Bronchial epithelial cell (primary cell): ENCODE measurements at regions not wholly inside any gene's neighbourhood (a gene's known extent, or its start where the extent isn't known, plus 50 kb on each side); places are given as distances from the start of the nearest gene placed in this dataset.
A peak's percentile ranks its signal among the peaks of the same experiment; 100 is the strongest.
"Not testable (repeated sequence)": the region's sequence is repeated elsewhere in the genome, so short reads cannot be mapped to it uniquely, and the experiment has no call there.

Source experiments
- DNase-seq: peaks from one replicate; pipeline ENCODE4 v3.0.0-alpha.2; 2010; ENCODE audit warnings: low read depth
- FAIRE-seq: peaks from 2 replicates; lab custom pipeline; 2011; peaks lifted over from hg19 to GRCh38; lab: Jason Lieb, UNC
- H3K27me3 ChIP-seq: 2 replicates; pipeline ENCODE4 v1.5.1; 2011; ENCODE audit warnings: low read length; ENCODE audit not compliant: control insufficient read depth, insufficient read depth
- H3K36me3 ChIP-seq: 2 replicates; pipeline ENCODE4 v1.5.1; 2011; ENCODE audit warnings: low read length; ENCODE audit not compliant: control insufficient read depth, insufficient read depth
- H3K4me3 ChIP-seq: 2 replicates; pipeline ENCODE4 v1.5.1; 2011; ENCODE audit warnings: mild to moderate bottlenecking, low read depth, low read length, control low read depth
- TF ChIP-seq, protein P1 (sequence below): IDR thresholded peaks from 2 replicates; pipeline ENCODE4 v1.5.1; 2011; ENCODE audit warnings: mild to moderate bottlenecking, moderate library complexity, low read length, control low read depth, inconsistent platforms; ENCODE audit not compliant: insufficient read depth, severe bottlenecking

DNA sequence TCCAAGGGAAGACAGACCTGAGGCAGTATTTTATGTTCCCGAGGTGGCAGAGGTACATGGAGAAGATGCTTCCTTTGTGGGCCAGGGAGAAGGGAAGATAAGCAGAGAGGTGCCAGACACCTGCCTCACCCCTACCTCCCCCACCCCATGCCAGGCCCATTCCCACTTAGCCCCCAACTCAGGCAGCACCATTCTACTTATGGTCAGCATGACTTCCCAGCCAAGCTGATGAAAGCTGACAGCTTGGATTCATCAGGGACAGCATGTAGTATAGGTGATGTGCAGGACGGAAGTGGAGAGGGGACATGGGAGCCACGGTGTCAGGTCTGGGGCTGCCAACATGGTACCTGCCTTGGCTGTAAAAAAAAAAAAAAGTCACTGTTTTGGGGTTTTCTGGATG is 57.5 kb upstream of the CSPG4 start:
- Histone ChIP-seq H3K36me3 (no peaks in the 10 kb centered on the region), H3K4me3 (no peak overlapping the region), H3K27me3 (no peaks in the 10 kb centered on the region)
- DNase-seq (no peak), FAIRE-seq (no peak)
- TF ChIP-seq, protein P1, sequence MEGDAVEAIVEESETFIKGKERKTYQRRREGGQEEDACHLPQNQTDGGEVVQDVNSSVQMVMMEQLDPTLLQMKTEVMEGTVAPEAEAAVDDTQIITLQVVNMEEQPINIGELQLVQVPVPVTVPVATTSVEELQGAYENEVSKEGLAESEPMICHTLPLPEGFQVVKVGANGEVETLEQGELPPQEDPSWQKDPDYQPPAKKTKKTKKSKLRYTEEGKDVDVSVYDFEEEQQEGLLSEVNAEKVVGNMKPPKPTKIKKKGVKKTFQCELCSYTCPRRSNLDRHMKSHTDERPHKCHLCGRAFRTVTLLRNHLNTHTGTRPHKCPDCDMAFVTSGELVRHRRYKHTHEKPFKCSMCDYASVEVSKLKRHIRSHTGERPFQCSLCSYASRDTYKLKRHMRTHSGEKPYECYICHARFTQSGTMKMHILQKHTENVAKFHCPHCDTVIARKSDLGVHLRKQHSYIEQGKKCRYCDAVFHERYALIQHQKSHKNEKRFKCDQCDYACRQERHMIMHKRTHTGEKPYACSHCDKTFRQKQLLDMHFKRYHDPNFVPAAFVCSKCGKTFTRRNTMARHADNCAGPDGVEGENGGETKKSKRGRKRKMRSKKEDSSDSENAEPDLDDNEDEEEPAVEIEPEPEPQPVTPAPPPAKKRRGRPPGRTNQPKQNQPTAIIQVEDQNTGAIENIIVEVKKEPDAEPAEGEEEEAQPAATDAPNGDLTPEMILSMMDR: no peak

- not testable (repeated sequence) for H3K36me3 ChIP-seq, FAIRE-seq, H3K27me3 ChIP-seq, DNase-seq, H3K4me3 ChIP-seq
These were observed 55.9 kb upstream of the CSPG4 start for GRCh38 chr15:75768526-75768925.

DNA sequence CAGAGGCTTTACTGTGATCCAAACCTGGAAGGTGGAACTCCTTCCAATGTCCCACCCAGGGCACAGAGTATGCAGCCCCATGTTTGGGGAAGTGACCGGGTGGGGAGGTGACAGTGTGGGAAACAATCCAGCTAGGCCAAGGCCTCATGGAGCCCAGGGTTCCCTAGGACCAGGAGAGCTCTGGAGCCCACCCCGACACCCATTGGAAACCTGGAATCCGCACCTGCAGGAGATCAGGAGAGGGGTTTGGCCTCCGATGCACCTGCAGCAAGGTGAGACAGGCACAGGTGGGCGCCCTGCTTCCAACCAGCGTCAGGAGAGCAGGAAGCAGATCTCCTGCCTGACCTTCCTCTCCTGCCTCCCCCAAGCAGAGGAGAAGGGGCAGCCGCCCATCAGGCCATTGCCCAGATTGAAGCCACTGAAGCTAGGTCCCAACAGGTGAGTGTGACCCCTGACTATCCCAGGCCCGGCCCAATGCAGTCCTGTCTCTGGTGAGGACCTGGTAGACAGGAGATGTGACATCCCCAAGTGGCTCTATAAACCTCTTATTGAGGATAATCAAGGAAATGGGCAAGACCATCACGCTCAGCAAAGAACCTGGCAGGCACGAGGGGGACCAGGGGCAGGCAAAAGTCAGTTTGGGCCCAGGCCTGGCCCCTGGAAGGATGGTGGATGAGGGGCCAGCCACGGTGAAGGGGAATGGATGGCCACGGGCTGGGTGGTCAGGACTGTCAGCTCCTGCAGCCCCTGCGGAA is 53.1 kb upstream of the CSPG4 start:
- not testable (repeated sequence) for FAIRE-seq, H3K36me3 ChIP-seq, DNase-seq, H3K27me3 ChIP-seq, H3K4me3 ChIP-seq

GRCh38 chr15:75764845-75765550 is 52.4 kb upstream of the CSPG4 start:
- not testable (repeated sequence) for H3K27me3 ChIP-seq, DNase-seq, H3K4me3 ChIP-seq, H3K36me3 ChIP-seq
- FAIRE-seq: peak; percentile 32

DNA sequence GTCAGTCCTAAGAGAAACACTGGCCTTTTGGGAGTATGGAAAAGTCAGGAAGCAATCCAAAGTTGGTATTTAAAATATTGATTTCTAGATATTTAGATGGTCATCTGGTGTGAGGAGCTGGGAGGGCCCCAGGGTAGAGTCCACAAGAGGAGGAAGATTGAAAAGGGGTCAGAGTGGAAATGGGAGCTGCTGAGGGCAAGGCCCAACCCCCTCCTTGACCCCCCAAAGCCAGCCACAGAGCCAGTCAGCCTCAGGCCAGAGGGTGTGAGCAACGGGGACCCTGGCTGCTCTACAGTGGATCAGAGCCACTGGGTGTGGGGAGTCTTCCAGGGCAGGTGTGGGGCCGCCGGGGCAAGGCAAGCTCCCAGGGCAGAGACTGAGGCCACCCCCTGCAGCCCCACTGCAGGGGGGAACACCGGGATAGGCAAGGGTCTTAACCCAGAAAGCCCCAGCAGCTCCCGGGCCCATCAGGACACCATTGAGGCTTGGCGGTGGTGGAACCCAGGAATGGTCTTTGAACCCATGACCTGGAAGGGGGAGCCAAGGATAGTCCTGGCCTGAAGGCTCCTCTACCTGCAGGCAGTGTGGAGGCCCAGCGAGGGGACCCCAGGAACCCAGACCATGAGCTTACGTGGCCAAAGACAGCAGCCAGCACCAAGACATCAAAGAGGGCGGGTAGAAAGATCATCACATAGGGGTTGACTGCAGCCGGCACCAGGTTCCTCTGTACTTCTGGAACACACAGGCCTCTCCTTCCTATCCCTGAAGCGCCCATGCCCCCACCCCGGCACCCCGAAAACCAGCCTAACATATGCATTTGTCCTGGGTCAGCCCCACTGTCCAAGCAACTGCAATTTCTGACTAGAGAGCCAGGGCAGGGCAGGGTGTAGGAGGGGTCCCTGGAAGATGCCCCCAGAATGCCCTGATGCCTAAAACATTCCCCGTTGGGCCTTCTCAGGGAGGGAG is 51.3 kb upstream of the CSPG4 start:
- H3K36me3 ChIP-seq, FAIRE-seq, H3K27me3 ChIP-seq, H3K4me3 ChIP-seq, DNase-seq: not testable (repeated sequence)

DNA sequence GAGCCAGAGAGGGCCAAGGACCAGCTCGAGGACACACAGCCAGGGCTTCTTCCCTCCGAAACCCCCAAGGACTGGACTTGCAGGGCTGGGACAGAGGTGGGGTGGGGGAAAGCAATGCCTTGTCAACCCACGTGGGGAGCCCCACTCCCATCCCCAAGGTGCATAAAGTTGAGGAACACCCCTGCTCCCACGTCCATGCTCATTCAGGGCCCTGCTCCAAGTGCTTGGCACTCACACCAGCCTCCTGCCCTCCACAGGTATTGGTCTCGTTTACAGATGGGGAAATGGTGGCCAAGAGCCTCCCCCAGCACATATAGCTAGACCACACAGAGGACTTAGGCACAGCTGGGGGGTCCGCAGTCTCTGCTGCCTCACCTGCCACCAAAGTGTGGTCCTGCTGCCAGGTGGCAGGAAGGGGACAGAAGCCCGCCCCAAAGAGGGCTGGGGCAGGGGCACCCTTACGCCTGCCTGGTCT is 50.5 kb upstream of the CSPG4 start:
- no peaks in the 10 kb centered on the region for H3K36me3 ChIP-seq
- no peaks in the 10 kb centered on the region for H3K27me3 ChIP-seq
- no peak for DNase-seq
- H3K4me3 ChIP-seq: no peak overlapping the region
- TF ChIP-seq, protein P1: no peak
- no peak for FAIRE-seq
